Vagina (tissue), 2 donors: ENCODE measurements at regions not wholly inside any gene's neighbourhood (a gene's known extent, or its start where the extent isn't known, plus 50 kb on each side); places are given as distances from the start of the nearest gene placed in this dataset.

Source experiments
- CTCF ChIP-seq, 3 experiments: fragments of 450-650 bp in 2 of 3; fragments of 200-600 bp in 1 of 3; sonication (generic) in 1 of 3; IDR thresholded peaks; one replicate each; pipeline ENCODE4 v1.5.1; 2017 to 2019; ENCODE audit warnings: antibody characterized with exemption in 3 of 3, mild to moderate bottlenecking in 2 of 3, moderate library complexity in 2 of 3
- POLR2A ChIP-seq, 2 donors: fragments of 450-650 bp; IDR thresholded peaks; one replicate each; pipeline ENCODE4 v1.6.1; 2017; ENCODE audit warnings: antibody characterized with exemption in 2 of 2, mild to moderate bottlenecking in 2 of 2, moderate library complexity in 2 of 2
- POLR2AphosphoS5 ChIP-seq, 2 donors: sonication (generic); formaldehyde crosslinking; IDR thresholded peaks; one replicate each; pipeline ENCODE4 v1.9.0; 2017; ENCODE audit warnings: antibody characterized with exemption in 2 of 2, mild to moderate bottlenecking in 2 of 2, low read depth in 1 of 2; ENCODE audit not compliant: insufficient read depth in 1 of 2

- TF ChIP-seq CTCF (IDR thresholded peaks at IDR 0.05) (no peak), POLR2AphosphoS5 (IDR thresholded peaks at IDR 0.05; ENCODE audit: insufficient read depth in 1 of 2, low read depth in 1 of 2) (no peak), POLR2A (IDR thresholded peaks at IDR 0.05) (no peak)
These were observed 70.3 kb downstream of the UNC5CL start for GRCh38 chr6:40968620-40969164.
